GM23338 (cell line): ENCODE measurements at regions not wholly inside any gene's neighbourhood (a gene's known extent, or its start where the extent isn't known, plus 50 kb on each side); places are given as distances from the start of the nearest gene placed in this dataset.

ENCODE experiments used
- ATAC-seq: fragments of 200-7000 bp; cut with Tn5 transposase; 3 replicates; pipeline ENCODE4 v1.9.1; 2020
- DNase-seq: peaks from one replicate; pipeline ENCODE4 v3.0.0-alpha.2; 2015; ENCODE audit warnings: low spot score
- H2AFZ ChIP-seq: fragments of 200-600 bp; sonication (generic); 2 replicates; pipeline ENCODE4 v1.8.0; 2016; ENCODE audit warnings: antibody characterized with exemption, mild to moderate bottlenecking, moderate library complexity
- H3F3A ChIP-seq: fragments of 200-600 bp; sonication (generic); replicated peaks from 2 replicates; pipeline ENCODE4 v1.8.0; 2017; ENCODE audit warnings: antibody characterized with exemption, mixed run types, low read depth
- H3K27ac ChIP-seq: fragments of 200-600 bp; sonication (generic); 2 replicates; pipeline ENCODE4 v1.6.1; 2016; ENCODE audit warnings: low read depth
- H3K27me3 ChIP-seq: fragments of 200-600 bp; sonication (generic); 2 replicates; pipeline ENCODE4 v1.8.0; 2016; ENCODE audit warnings: mild to moderate bottlenecking, mixed run types, moderate library complexity; ENCODE audit not compliant: insufficient read depth
- H3K36me3 ChIP-seq: fragments of 200-600 bp; sonication (generic); 2 replicates; pipeline ENCODE4 v1.8.0; 2016; ENCODE audit warnings: mild to moderate bottlenecking; ENCODE audit not compliant: insufficient read depth
- H3K4me1 ChIP-seq: fragments of 200-600 bp; sonication (generic); 2 replicates; pipeline ENCODE4 v1.8.0; 2016; ENCODE audit warnings: mild to moderate bottlenecking, moderate library complexity; ENCODE audit not compliant: insufficient read depth
- H3K4me2 ChIP-seq: fragments of 200-600 bp; sonication (generic); 2 replicates; pipeline ENCODE4 v1.7.1; 2017; ENCODE audit warnings: mixed run types
- H3K4me3 ChIP-seq: fragments of 200-600 bp; sonication (generic); 2 replicates; pipeline ENCODE4 v1.6.1; 2016; ENCODE audit warnings: mixed run types
- H3K79me2 ChIP-seq: fragments of 200-600 bp; sonication (generic); replicated peaks from 2 replicates; pipeline ENCODE4 v1.8.0; 2017; ENCODE audit warnings: mild to moderate bottlenecking; ENCODE audit not compliant: insufficient read depth
- H3K9me2 ChIP-seq: fragments of 200-600 bp; sonication (generic); 2 replicates; pipeline ENCODE4 v1.8.0; 2017; ENCODE audit not compliant: insufficient read depth
- H4K20me1 ChIP-seq: fragments of 200-600 bp; sonication (generic); replicated peaks from 2 replicates; pipeline ENCODE4 v1.8.0; 2017; ENCODE audit warnings: mild to moderate bottlenecking; ENCODE audit not compliant: insufficient read depth
- H3K27ac Mint-ChIP-seq: 2 replicates; pipeline ENCODE4 v1.8.0; 2020; ENCODE audit warnings: inconsistent platforms, mild to moderate bottlenecking, moderate library complexity, mixed read lengths
- H3K27me3 Mint-ChIP-seq: 3 replicates; pipeline ENCODE4 v1.8.0; 2022; ENCODE audit warnings: low read depth, mild to moderate bottlenecking, moderate library complexity, mixed read lengths, inconsistent platforms; ENCODE audit not compliant: insufficient read depth, poor library complexity
- H3K36me3 Mint-ChIP-seq: 3 replicates; pipeline ENCODE4 v1.8.0; 2021; ENCODE audit warnings: low read depth, mild to moderate bottlenecking, inconsistent platforms, moderate library complexity, mixed read lengths
- H3K4me1 Mint-ChIP-seq: 3 replicates; pipeline ENCODE4 v1.8.0; 2020; ENCODE audit warnings: mild to moderate bottlenecking, inconsistent platforms, mixed read lengths
- H3K4me3 Mint-ChIP-seq: 3 replicates; pipeline ENCODE4 v1.8.0; 2021; ENCODE audit warnings: moderate library complexity, mild to moderate bottlenecking, inconsistent platforms, mixed read lengths
- H3K9me3 Mint-ChIP-seq: 3 replicates; pipeline ENCODE4 v1.8.0; 2020; ENCODE audit warnings: moderate library complexity, mild to moderate bottlenecking, inconsistent platforms, mixed read lengths
- CREB1 ChIP-seq: fragments of 250-450 bp; sonication (Bioruptor Pico); IDR thresholded peaks from 2 replicates; pipeline ENCODE4 v1.5.0; 2020; ENCODE audit warnings: low read depth, mild to moderate bottlenecking, moderate library complexity
- EZH2 ChIP-seq: fragments of 200-600 bp; sonication (generic); IDR thresholded peaks from one replicate; pipeline ENCODE4 v1.8.0; 2017; ENCODE audit warnings: antibody characterized with exemption, mild to moderate bottlenecking, low read depth; ENCODE audit not compliant: unreplicated experiment
- EZH2phosphoT487 ChIP-seq: fragments of 200-600 bp; sonication (generic); IDR thresholded peaks from one replicate; pipeline ENCODE4 v1.8.1; 2018; ENCODE audit warnings: antibody characterized with exemption; ENCODE audit not compliant: unreplicated experiment
- JUNB ChIP-seq: IDR thresholded peaks from one replicate; pipeline ENCODE4 v1.6.1; 2016; ENCODE audit warnings: antibody characterized with exemption; ENCODE audit not compliant: unreplicated experiment
- NANOG ChIP-seq: IDR thresholded peaks from 2 replicates; pipeline ENCODE4 v1.6.1; 2016; ENCODE audit warnings: antibody characterized with exemption, borderline replicate concordance
- POLR2AphosphoS5 ChIP-seq: IDR thresholded peaks from 2 replicates; pipeline ENCODE4 v1.6.1; 2016; ENCODE audit warnings: antibody characterized with exemption, low read depth
- REST ChIP-seq: IDR thresholded peaks from one replicate; pipeline ENCODE4 v1.6.1; 2018; ENCODE audit warnings: antibody characterized with exemption; ENCODE audit not compliant: unreplicated experiment
- STAT1 ChIP-seq: IDR thresholded peaks from one replicate; pipeline ENCODE4 v1.6.1; 2016; ENCODE audit warnings: antibody characterized with exemption; ENCODE audit not compliant: unreplicated experiment
- ZNF114 ChIP-seq: fragments of 250-450 bp; sonication (Bioruptor Pico); IDR thresholded peaks from 2 replicates; pipeline ENCODE4 v1.5.0; 2020; ENCODE audit warnings: mild to moderate bottlenecking, moderate library complexity
- ZNF331 ChIP-seq: fragments of 250-450 bp; sonication (Bioruptor Pico); IDR thresholded peaks from 2 replicates; pipeline ENCODE4 v1.5.0; 2020; ENCODE audit warnings: low read depth, mild to moderate bottlenecking, moderate library complexity
- TF ChIP-seq, protein P1 (sequence below), 2 experiments: fragments of 200-600 bp in 1 of 2; sonication (generic) in 1 of 2; conservative IDR thresholded peaks; 2 replicates each; pipeline versions ENCODE4 v1.5.1 to v1.6.1; 2016 to 2017; ENCODE audit warnings: antibody characterized with exemption in 2 of 2, low read depth in 2 of 2, mild to moderate bottlenecking in 2 of 2, moderate library complexity in 1 of 2
- TF ChIP-seq, protein P2 (sequence below): fragments of 250-450 bp; sonication (Bioruptor Pico); IDR thresholded peaks from 2 replicates; pipeline ENCODE4 v1.5.0; 2020; ENCODE audit warnings: mild to moderate bottlenecking, moderate library complexity
- TF ChIP-seq, protein P3 (sequence below): IDR thresholded peaks from 2 replicates; pipeline ENCODE4 v1.6.1; 2016; ENCODE audit warnings: antibody characterized with exemption

- Mint-ChIP-seq H3K36me3 (no peaks in the 10 kb centered on the region), H3K4me1 (no peaks in the 10 kb centered on the region), H3K27ac (no peak overlapping the region), H3K27me3 (no peaks in the 10 kb centered on the region), H3K4me3 (no peak overlapping the region), H3K9me3 (no peaks in the 10 kb centered on the region)
- no peaks in the 10 kb centered on the region for H3K79me2 ChIP-seq
- DNase-seq = no peak
- no peak for ATAC-seq
- no peak overlapping the region for H3K4me3 ChIP-seq
- no peak overlapping the region for H2AFZ ChIP-seq
- no peaks in the 10 kb centered on the region for H3K9me2 ChIP-seq
- no peak overlapping the region for H3K27ac ChIP-seq
- TF ChIP-seq EZH2 (no peak), REST (no peak), NANOG (no peak), STAT1 (no peak), JUNB (no peak), CREB1 (CRISPR knock-in tag) (no peak), ZNF331 (no peak), EZH2phosphoT487 (no peak), POLR2AphosphoS5 (no peak), ZNF114 (no peak)
- TF ChIP-seq, protein P1, sequence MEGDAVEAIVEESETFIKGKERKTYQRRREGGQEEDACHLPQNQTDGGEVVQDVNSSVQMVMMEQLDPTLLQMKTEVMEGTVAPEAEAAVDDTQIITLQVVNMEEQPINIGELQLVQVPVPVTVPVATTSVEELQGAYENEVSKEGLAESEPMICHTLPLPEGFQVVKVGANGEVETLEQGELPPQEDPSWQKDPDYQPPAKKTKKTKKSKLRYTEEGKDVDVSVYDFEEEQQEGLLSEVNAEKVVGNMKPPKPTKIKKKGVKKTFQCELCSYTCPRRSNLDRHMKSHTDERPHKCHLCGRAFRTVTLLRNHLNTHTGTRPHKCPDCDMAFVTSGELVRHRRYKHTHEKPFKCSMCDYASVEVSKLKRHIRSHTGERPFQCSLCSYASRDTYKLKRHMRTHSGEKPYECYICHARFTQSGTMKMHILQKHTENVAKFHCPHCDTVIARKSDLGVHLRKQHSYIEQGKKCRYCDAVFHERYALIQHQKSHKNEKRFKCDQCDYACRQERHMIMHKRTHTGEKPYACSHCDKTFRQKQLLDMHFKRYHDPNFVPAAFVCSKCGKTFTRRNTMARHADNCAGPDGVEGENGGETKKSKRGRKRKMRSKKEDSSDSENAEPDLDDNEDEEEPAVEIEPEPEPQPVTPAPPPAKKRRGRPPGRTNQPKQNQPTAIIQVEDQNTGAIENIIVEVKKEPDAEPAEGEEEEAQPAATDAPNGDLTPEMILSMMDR (conservative IDR thresholded peaks at IDR 0.05; ENCODE audit: low read depth in 2 of 2) = no peak
- TF ChIP-seq, protein P2, sequence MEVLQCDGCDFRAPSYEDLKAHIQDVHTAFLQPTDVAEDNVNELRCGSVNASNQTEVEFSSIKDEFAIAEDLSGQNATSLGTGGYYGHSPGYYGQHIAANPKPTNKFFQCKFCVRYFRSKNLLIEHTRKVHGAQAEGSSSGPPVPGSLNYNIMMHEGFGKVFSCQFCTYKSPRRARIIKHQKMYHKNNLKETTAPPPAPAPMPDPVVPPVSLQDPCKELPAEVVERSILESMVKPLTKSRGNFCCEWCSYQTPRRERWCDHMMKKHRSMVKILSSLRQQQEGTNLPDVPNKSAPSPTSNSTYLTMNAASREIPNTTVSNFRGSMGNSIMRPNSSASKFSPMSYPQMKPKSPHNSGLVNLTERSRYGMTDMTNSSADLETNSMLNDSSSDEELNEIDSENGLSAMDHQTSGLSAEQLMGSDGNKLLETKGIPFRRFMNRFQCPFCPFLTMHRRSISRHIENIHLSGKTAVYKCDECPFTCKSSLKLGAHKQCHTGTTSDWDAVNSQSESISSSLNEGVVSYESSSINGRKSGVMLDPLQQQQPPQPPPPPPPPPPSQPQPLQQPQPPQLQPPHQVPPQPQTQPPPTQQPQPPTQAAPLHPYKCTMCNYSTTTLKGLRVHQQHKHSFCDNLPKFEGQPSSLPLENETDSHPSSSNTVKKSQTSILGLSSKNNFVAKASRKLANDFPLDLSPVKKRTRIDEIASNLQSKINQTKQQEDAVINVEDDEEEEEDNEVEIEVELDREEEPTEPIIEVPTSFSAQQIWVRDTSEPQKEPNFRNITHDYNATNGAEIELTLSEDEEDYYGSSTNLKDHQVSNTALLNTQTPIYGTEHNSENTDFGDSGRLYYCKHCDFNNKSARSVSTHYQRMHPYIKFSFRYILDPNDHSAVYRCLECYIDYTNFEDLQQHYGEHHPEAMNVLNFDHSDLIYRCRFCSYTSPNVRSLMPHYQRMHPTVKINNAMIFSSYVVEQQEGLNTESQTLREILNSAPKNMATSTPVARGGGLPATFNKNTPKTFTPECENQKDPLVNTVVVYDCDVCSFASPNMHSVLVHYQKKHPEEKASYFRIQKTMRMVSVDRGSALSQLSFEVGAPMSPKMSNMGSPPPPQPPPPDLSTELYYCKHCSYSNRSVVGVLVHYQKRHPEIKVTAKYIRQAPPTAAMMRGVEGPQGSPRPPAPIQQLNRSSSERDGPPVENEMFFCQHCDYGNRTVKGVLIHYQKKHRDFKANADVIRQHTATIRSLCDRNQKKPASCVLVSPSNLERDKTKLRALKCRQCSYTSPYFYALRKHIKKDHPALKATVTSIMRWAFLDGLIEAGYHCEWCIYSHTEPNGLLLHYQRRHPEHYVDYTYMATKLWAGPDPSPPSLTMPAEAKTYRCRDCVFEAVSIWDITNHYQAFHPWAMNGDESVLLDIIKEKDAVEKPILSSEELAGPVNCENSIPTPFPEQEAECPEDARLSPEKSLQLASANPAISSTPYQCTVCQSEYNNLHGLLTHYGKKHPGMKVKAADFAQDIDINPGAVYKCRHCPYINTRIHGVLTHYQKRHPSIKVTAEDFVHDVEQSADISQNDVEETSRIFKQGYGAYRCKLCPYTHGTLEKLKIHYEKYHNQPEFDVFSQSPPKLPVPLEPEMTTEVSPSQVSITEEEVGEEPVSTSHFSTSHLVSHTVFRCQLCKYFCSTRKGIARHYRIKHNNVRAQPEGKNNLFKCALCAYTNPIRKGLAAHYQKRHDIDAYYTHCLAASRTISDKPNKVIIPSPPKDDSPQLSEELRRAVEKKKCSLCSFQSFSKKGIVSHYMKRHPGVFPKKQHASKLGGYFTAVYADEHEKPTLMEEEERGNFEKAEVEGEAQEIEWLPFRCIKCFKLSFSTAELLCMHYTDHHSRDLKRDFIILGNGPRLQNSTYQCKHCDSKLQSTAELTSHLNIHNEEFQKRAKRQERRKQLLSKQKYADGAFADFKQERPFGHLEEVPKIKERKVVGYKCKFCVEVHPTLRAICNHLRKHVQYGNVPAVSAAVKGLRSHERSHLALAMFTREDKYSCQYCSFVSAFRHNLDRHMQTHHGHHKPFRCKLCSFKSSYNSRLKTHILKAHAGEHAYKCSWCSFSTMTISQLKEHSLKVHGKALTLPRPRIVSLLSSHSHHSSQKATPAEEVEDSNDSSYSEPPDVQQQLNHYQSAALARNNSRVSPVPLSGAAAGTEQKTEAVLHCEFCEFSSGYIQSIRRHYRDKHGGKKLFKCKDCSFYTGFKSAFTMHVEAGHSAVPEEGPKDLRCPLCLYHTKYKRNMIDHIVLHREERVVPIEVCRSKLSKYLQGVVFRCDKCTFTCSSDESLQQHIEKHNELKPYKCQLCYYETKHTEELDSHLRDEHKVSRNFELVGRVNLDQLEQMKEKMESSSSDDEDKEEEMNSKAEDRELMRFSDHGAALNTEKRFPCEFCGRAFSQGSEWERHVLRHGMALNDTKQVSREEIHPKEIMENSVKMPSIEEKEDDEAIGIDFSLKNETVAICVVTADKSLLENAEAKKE = no peak
- TF ChIP-seq, protein P3, sequence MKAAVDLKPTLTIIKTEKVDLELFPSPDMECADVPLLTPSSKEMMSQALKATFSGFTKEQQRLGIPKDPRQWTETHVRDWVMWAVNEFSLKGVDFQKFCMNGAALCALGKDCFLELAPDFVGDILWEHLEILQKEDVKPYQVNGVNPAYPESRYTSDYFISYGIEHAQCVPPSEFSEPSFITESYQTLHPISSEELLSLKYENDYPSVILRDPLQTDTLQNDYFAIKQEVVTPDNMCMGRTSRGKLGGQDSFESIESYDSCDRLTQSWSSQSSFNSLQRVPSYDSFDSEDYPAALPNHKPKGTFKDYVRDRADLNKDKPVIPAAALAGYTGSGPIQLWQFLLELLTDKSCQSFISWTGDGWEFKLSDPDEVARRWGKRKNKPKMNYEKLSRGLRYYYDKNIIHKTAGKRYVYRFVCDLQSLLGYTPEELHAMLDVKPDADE = no peak
- H3F3A ChIP-seq = no peaks in the 10 kb centered on the region
- H3K4me2 ChIP-seq = no peak overlapping the region
- no peaks in the 10 kb centered on the region for H4K20me1 ChIP-seq
- H3K36me3 ChIP-seq = no peaks in the 10 kb centered on the region
- H3K27me3 ChIP-seq = no peaks in the 10 kb centered on the region
- no peaks in the 10 kb centered on the region for H3K4me1 ChIP-seq
Measured at GRCh38 chr12:60184096-60184495, 588.3 kb downstream of the SLC16A7 start.
